IMR-90 (cell line): ENCODE measurements at regions not wholly inside any gene's neighbourhood (a gene's known extent, or its start where the extent isn't known, plus 50 kb on each side); places are given as distances from the start of the nearest gene placed in this dataset.

ENCODE experiments used
- CHD1 ChIP-seq: IDR thresholded peaks from 2 replicates; pipeline ENCODE4 v1.6.1; 2012; ENCODE audit warnings: low read depth, low read length, improper control_type of control experiment
- POLR2A ChIP-seq: IDR thresholded peaks from 2 replicates; pipeline ENCODE4 v1.6.1; 2012; ENCODE audit warnings: mild to moderate bottlenecking, low read depth, low read length
- RAD21 ChIP-seq: IDR thresholded peaks from 2 replicates; pipeline ENCODE4 v1.6.1; 2012; ENCODE audit warnings: low read length, improper control_type of control experiment
- TF ChIP-seq, protein P1 (sequence below): fragments of 150-350 bp; IDR thresholded peaks from 2 replicates; pipeline ENCODE4 v1.6.1; 2017; ENCODE audit warnings: mild to moderate bottlenecking, antibody characterized with exemption, low read length, low read depth
- TF ChIP-seq, protein P2 (sequence below): conservative IDR thresholded peaks from 2 replicates; pipeline ENCODE4 v1.5.1; 2012; ENCODE audit warnings: mild to moderate bottlenecking, low read depth, low read length, improper control_type of control experiment

- TF ChIP-seq, protein P1, sequence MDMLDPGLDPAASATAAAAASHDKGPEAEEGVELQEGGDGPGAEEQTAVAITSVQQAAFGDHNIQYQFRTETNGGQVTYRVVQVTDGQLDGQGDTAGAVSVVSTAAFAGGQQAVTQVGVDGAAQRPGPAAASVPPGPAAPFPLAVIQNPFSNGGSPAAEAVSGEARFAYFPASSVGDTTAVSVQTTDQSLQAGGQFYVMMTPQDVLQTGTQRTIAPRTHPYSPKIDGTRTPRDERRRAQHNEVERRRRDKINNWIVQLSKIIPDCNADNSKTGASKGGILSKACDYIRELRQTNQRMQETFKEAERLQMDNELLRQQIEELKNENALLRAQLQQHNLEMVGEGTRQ = no peak
- TF ChIP-seq, protein P2, sequence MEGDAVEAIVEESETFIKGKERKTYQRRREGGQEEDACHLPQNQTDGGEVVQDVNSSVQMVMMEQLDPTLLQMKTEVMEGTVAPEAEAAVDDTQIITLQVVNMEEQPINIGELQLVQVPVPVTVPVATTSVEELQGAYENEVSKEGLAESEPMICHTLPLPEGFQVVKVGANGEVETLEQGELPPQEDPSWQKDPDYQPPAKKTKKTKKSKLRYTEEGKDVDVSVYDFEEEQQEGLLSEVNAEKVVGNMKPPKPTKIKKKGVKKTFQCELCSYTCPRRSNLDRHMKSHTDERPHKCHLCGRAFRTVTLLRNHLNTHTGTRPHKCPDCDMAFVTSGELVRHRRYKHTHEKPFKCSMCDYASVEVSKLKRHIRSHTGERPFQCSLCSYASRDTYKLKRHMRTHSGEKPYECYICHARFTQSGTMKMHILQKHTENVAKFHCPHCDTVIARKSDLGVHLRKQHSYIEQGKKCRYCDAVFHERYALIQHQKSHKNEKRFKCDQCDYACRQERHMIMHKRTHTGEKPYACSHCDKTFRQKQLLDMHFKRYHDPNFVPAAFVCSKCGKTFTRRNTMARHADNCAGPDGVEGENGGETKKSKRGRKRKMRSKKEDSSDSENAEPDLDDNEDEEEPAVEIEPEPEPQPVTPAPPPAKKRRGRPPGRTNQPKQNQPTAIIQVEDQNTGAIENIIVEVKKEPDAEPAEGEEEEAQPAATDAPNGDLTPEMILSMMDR = no peak
- TF ChIP-seq POLR2A (no peak), RAD21 (no peak), CHD1 (no peak)
Observed at GRCh38 chr1:187229496-187229895, 400.7 kb downstream of the PLA2G4A start.
